Neural cell (in vitro differentiated cells): ENCODE measurements at regions not wholly inside any gene's neighbourhood (a gene's known extent, or its start where the extent isn't known, plus 50 kb on each side); places are given as distances from the start of the nearest gene placed in this dataset.

Experiments used
- H2AFZ ChIP-seq: fragments of 200-600, 300-800 bp; sonication (generic), shearing (Covaris generic); 2 replicates; pipeline ENCODE4 v1.6.0; 2014; ENCODE audit warnings: low read depth, mild to moderate bottlenecking, antibody characterized with exemption, low read length, moderate library complexity
- H3F3A ChIP-seq: fragments of 200-600 bp; shearing (Covaris generic); 2 replicates; pipeline ENCODE4 v1.6.1; 2016; ENCODE audit warnings: mild to moderate bottlenecking, moderate library complexity, mixed read lengths, antibody characterized with exemption, low read length; ENCODE audit not compliant: insufficient read depth, poor library complexity, severe bottlenecking
- H3K27ac ChIP-seq: fragments of 200-600, 300-800 bp; sonication (generic), shearing (Covaris generic); 2 replicates; pipeline ENCODE4 v1.5.1; 2014; ENCODE audit warnings: mild to moderate bottlenecking, low read length, moderate library complexity
- H3K27me3 ChIP-seq: fragments of 300-800, 200-600 bp; sonication (generic), shearing (Covaris generic); 2 replicates; pipeline ENCODE4 v1.6.0; 2014; ENCODE audit warnings: mild to moderate bottlenecking, low read depth, low read length, moderate library complexity; ENCODE audit not compliant: insufficient read depth
- H3K36me3 ChIP-seq: fragments of 300-800, 200-600 bp; sonication (generic), shearing (Covaris generic); 2 replicates; pipeline ENCODE4 v1.5.1; 2014; ENCODE audit warnings: mild to moderate bottlenecking, antibody characterized with exemption, low read length, moderate library complexity; ENCODE audit not compliant: insufficient read depth
- H3K4me2 ChIP-seq: fragments of 300-800, 200-600 bp; sonication (generic), shearing (Covaris generic); 2 replicates; pipeline ENCODE4 v1.6.0; 2014; ENCODE audit warnings: mild to moderate bottlenecking, low read length
- H3K4me3 ChIP-seq: fragments of 300-800, 200-600 bp; sonication (generic), shearing (Covaris generic); 2 replicates; pipeline ENCODE4 v1.5.1; 2014; ENCODE audit warnings: mild to moderate bottlenecking, low read length, moderate library complexity
- H3K79me2 ChIP-seq: fragments of 200-600 bp; shearing (Covaris generic); replicated peaks from 2 replicates; pipeline ENCODE4 v1.6.0; 2014; ENCODE audit warnings: mild to moderate bottlenecking, low read length, moderate library complexity; ENCODE audit not compliant: insufficient read depth
- H3K9ac ChIP-seq: fragments of 300-800, 200-600 bp; sonication (generic), shearing (Covaris generic); 2 replicates; pipeline ENCODE4 v1.6.1; 2016; ENCODE audit warnings: mild to moderate bottlenecking, low read length, mixed read lengths
- H3K9me2 ChIP-seq: fragments of 200-600 bp; shearing (Covaris generic); 2 replicates; pipeline ENCODE4 v1.6.1; 2016; ENCODE audit warnings: mild to moderate bottlenecking, low read length, mixed read lengths; ENCODE audit not compliant: insufficient read depth
- H3K9me3 ChIP-seq: fragments of 200-600, 300-800 bp; sonication (generic), shearing (Covaris generic); 2 replicates; pipeline ENCODE4 v1.6.1; 2016; ENCODE audit warnings: mild to moderate bottlenecking, mixed run types, low read length, moderate library complexity, mixed read lengths
- H4K20me1 ChIP-seq: fragments of 200-600 bp; shearing (Covaris generic); 2 replicates; pipeline ENCODE4 v1.6.1; 2016; ENCODE audit warnings: mild to moderate bottlenecking, mixed run types; ENCODE audit not compliant: insufficient read depth
- EP300 ChIP-seq: fragments of 450-650 bp; conservative IDR thresholded peaks from 2 replicates; pipeline ENCODE4 v1.6.1; 2014; ENCODE audit warnings: antibody characterized with exemption, mild to moderate bottlenecking, moderate library complexity; ENCODE audit not compliant: poor library complexity, severe bottlenecking
- EZH2 ChIP-seq: fragments of 200-600, 300-800 bp; shearing (Covaris generic), sonication (generic); IDR thresholded peaks from 2 replicates; pipeline ENCODE4 v1.6.1; 2014; ENCODE audit warnings: antibody characterized with exemption, low read length, borderline replicate concordance, mild to moderate bottlenecking; ENCODE audit not compliant: insufficient read depth, poor library complexity, severe bottlenecking
- MXI1 ChIP-seq: fragments of 450-650 bp; conservative IDR thresholded peaks from 2 replicates; pipeline ENCODE4 v1.6.1; 2014; ENCODE audit warnings: antibody characterized with exemption, mild to moderate bottlenecking; ENCODE audit not compliant: poor library complexity, severe bottlenecking
- POLR2AphosphoS5 ChIP-seq: IDR thresholded peaks from 2 replicates; pipeline ENCODE4 v1.6.1; 2012
- RAD21 ChIP-seq: fragments of 450-650 bp; conservative IDR thresholded peaks from 2 replicates; pipeline ENCODE4 v1.6.1; 2014; ENCODE audit warnings: antibody characterized with exemption, mild to moderate bottlenecking, moderate library complexity
- SMC3 ChIP-seq: fragments of 450-650 bp; conservative IDR thresholded peaks from 2 replicates; pipeline ENCODE4 v1.6.1; 2014; ENCODE audit warnings: antibody characterized with exemption, mild to moderate bottlenecking, moderate library complexity; ENCODE audit not compliant: poor library complexity
- TAF1 ChIP-seq: IDR thresholded peaks from 2 replicates; pipeline ENCODE4 v1.6.1; 2012; ENCODE audit warnings: low read depth
- TF ChIP-seq, protein P1 (sequence below): fragments of 450-650 bp; IDR thresholded peaks from 2 replicates; pipeline ENCODE4 v1.5.1; 2014; ENCODE audit warnings: antibody characterized with exemption, mild to moderate bottlenecking, moderate library complexity; ENCODE audit not compliant: poor library complexity, severe bottlenecking
- TF ChIP-seq, protein P2 (sequence below): IDR thresholded peaks from 2 replicates; pipeline ENCODE4 v1.6.1; 2012; ENCODE audit warnings: borderline replicate concordance

DNA sequence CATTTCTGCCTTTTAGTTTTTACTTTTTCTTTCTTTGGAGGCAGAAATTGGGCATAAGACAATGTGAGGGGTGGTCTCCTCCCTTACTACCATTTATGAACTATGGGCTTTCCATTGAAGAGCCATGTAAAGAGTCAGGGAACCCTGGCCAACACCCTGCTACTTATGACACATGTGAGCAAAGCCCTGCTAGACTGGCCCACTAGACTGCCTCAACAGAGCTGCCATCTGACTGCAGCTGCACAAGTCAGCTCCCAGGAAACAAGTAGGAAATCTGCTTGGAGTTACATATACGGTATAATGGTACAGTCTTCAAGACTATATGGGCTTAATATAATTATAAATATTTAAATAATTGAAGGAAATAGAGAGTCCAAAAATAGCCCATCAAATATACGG, 816.8 kb downstream of the TRIB2 start:
- Histone ChIP-seq H3K27ac (no peak overlapping the region), H3K9me3 (no peaks in the 10 kb centered on the region), H3K27me3 (no peaks in the 10 kb centered on the region), H3K9ac (no peak overlapping the region), H3K36me3 (no peaks in the 10 kb centered on the region), H3K9me2 (no peaks in the 10 kb centered on the region), H3K4me2 (no peak overlapping the region), H2AFZ (no peak overlapping the region), H3K4me3 (no peak overlapping the region), H3K79me2 (no peaks in the 10 kb centered on the region), H3F3A (no peaks in the 10 kb centered on the region), H4K20me1 (no peaks in the 10 kb centered on the region)
- TF ChIP-seq EZH2 = no peak
- TF ChIP-seq, protein P1, sequence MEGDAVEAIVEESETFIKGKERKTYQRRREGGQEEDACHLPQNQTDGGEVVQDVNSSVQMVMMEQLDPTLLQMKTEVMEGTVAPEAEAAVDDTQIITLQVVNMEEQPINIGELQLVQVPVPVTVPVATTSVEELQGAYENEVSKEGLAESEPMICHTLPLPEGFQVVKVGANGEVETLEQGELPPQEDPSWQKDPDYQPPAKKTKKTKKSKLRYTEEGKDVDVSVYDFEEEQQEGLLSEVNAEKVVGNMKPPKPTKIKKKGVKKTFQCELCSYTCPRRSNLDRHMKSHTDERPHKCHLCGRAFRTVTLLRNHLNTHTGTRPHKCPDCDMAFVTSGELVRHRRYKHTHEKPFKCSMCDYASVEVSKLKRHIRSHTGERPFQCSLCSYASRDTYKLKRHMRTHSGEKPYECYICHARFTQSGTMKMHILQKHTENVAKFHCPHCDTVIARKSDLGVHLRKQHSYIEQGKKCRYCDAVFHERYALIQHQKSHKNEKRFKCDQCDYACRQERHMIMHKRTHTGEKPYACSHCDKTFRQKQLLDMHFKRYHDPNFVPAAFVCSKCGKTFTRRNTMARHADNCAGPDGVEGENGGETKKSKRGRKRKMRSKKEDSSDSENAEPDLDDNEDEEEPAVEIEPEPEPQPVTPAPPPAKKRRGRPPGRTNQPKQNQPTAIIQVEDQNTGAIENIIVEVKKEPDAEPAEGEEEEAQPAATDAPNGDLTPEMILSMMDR = no peak
- TF ChIP-seq TAF1 = no peak
- no peak for TF ChIP-seq EP300
- TF ChIP-seq, protein P2, sequence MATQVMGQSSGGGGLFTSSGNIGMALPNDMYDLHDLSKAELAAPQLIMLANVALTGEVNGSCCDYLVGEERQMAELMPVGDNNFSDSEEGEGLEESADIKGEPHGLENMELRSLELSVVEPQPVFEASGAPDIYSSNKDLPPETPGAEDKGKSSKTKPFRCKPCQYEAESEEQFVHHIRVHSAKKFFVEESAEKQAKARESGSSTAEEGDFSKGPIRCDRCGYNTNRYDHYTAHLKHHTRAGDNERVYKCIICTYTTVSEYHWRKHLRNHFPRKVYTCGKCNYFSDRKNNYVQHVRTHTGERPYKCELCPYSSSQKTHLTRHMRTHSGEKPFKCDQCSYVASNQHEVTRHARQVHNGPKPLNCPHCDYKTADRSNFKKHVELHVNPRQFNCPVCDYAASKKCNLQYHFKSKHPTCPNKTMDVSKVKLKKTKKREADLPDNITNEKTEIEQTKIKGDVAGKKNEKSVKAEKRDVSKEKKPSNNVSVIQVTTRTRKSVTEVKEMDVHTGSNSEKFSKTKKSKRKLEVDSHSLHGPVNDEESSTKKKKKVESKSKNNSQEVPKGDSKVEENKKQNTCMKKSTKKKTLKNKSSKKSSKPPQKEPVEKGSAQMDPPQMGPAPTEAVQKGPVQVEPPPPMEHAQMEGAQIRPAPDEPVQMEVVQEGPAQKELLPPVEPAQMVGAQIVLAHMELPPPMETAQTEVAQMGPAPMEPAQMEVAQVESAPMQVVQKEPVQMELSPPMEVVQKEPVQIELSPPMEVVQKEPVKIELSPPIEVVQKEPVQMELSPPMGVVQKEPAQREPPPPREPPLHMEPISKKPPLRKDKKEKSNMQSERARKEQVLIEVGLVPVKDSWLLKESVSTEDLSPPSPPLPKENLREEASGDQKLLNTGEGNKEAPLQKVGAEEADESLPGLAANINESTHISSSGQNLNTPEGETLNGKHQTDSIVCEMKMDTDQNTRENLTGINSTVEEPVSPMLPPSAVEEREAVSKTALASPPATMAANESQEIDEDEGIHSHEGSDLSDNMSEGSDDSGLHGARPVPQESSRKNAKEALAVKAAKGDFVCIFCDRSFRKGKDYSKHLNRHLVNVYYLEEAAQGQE = no peak
- no peak for TF ChIP-seq SMC3
- no peak for TF ChIP-seq MXI1
- no peak for TF ChIP-seq RAD21
- TF ChIP-seq POLR2AphosphoS5 = no peak

DNA sequence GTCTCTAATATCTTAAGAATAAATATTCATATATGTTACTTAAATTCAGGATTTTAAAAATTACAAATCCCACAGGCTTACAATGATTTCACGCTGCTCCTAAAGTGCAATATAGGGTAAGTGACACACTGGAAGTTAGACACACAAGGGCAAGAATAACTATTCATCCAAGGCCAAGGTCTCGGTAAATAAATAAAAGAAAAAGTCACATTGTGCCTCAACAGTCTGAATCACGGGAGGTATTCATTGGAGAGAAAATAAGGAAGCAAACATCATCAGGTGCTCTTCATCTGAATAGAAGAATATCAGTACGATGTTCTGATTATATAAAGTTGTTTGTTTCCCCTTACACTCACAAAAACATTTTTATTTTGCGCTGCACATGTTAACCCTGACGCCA, 820.2 kb downstream of the TRIB2 start:
- peaks cover 6% of the 10 kb centered on the region for H3F3A ChIP-seq
- H3K9ac ChIP-seq = no peak overlapping the region
- no peak overlapping the region for H3K4me2 ChIP-seq
- no peak overlapping the region for H2AFZ ChIP-seq
- no peaks in the 10 kb centered on the region for H3K79me2 ChIP-seq
- no peaks in the 10 kb centered on the region for H3K9me3 ChIP-seq
- no peaks in the 10 kb centered on the region for H3K36me3 ChIP-seq
- no peak overlapping the region for H3K4me3 ChIP-seq
- no peaks in the 10 kb centered on the region for H3K27me3 ChIP-seq
- no peaks in the 10 kb centered on the region for H4K20me1 ChIP-seq
- TF ChIP-seq TAF1 (no peak), POLR2AphosphoS5 (no peak), EP300 (no peak), SMC3 (no peak), MXI1 (no peak), RAD21 (no peak), EZH2 (no peak)
- TF ChIP-seq, protein P2 = no peak
- TF ChIP-seq, protein P1 = no peak
- H3K27ac ChIP-seq = no peak overlapping the region
- H3K9me2 ChIP-seq = no peaks in the 10 kb centered on the region
